Spinal cord (tissue), 9 donors: ENCODE measurements at regions not wholly inside any gene's neighbourhood (a gene's known extent, or its start where the extent isn't known, plus 50 kb on each side); places are given as distances from the start of the nearest gene placed in this dataset.
A peak's percentile ranks its signal among the peaks of the same experiment; 100 is the strongest.

Experiments used
- DNase-seq, 6 donors: peaks; one replicate each; pipeline versions ENCODE4 v3.0.0 to v3.0.0-alpha.2; 2013 to 2015; ENCODE audit warnings: low spot score in 6 of 6, low read depth in 4 of 6
- H3K27ac ChIP-seq: one replicate; pipeline ENCODE4 v1.5.1; 2013; ENCODE audit warnings: low read depth, low read length, control low read depth
- H3K27me3 ChIP-seq: one replicate; pipeline ENCODE4 v1.6.1; 2013; ENCODE audit warnings: low read length; ENCODE audit not compliant: control insufficient read depth, insufficient read depth
- H3K36me3 ChIP-seq: one replicate; pipeline ENCODE4 v1.6.1; 2013; ENCODE audit warnings: low read length; ENCODE audit not compliant: control insufficient read depth, insufficient read depth
- H3K4me1 ChIP-seq: one replicate; pipeline ENCODE4 v1.6.1; 2013; ENCODE audit warnings: low read length; ENCODE audit not compliant: control insufficient read depth, insufficient read depth
- H3K4me3 ChIP-seq: one replicate; pipeline ENCODE4 v1.5.1; 2013; ENCODE audit warnings: low read depth, low read length, control low read depth
- H3K9me3 ChIP-seq: one replicate; pipeline ENCODE4 v1.6.1; 2013; ENCODE audit warnings: low read length; ENCODE audit not compliant: control insufficient read depth, insufficient read depth
- WGBS: methylation state at CpG from one replicate; pipeline ENCODE4 v1.1.5; 2013; ENCODE audit warnings: missing lambda C conversion rate; ENCODE audit not compliant: insufficient coverage; 5-methylcytosine and 5-hydroxymethylcytosine counted together
- donor health status: healthy.

DNA sequence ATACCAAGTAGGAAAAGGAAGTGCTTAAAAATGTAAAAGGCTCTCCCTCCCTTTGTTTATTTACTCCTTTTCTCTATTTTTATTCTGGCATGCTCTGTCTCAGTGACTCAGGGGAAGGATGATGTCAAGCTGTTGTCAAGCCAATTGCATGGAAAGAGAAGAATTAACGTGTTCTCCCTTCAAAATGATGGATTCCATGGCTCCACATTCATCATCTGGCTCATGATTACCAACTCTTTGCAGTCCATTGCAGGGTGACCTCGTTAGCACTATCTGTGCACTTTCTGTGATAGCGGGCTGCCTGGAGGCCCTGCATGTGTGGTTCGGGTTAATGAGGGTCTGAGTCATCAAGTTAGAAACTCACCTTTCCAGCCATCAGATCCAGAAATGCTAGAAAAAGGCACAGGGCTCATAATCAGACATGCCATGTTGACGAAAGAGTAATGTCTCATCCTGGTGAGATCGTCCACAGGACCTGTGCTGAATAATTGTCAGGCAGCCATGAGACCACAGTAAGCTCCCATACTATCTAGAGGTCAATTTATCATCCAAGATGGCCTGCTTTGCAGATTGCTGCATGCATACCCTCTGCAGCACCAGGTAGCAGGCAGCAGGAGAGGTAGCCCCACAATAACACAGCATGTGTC lies 79.2 kb upstream of the BTG1 start:
- peak in 1 of 6 donors; percentile 27 for DNase-seq
- WGBS, result 43% methylated on average over 2 of the region's 6 CpGs
- H3K27ac ChIP-seq, result no peak overlapping the region

DNA sequence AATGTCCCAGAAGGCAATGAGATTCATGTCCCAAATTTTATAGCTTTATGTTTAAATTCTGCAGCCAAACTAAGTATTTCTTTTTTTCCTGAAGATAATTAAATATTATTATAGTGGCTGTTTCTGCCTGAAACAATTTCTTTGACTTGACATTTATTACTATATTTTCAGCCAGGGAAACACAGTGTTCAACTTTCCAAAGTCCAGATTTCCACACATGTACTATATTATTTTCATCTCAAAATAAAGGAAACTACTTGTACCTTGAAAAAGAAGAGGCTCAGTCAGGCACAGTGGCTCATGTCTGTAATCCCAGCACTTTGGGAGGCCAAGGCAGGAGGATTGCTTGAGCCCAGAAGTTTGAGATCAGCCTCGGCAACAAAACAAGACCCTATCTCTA lies 77.8 kb upstream of the BTG1 start:
- DNase-seq, result no peak
- Histone ChIP-seq H3K9me3 (no peaks in the 10 kb centered on the region), H3K27me3 (no peaks in the 10 kb centered on the region), H3K4me3 (no peak overlapping the region), H3K27ac (no peak overlapping the region), H3K4me1 (no peaks in the 10 kb centered on the region), H3K36me3 (no peaks in the 10 kb centered on the region)
- whole genome bisulfite sequencing, result no CpG with 5 or more reads among the region's 1 CpG

More for the DNA sequence above, 79.2 kb upstream of the BTG1 start:
- no peak overlapping the region for H3K4me3 ChIP-seq
- H3K9me3 ChIP-seq, result no peaks in the 10 kb centered on the region
- H3K36me3 ChIP-seq, result no peaks in the 10 kb centered on the region
- no peaks in the 10 kb centered on the region for H3K27me3 ChIP-seq
- H3K4me1 ChIP-seq, result no peaks in the 10 kb centered on the region

DNA sequence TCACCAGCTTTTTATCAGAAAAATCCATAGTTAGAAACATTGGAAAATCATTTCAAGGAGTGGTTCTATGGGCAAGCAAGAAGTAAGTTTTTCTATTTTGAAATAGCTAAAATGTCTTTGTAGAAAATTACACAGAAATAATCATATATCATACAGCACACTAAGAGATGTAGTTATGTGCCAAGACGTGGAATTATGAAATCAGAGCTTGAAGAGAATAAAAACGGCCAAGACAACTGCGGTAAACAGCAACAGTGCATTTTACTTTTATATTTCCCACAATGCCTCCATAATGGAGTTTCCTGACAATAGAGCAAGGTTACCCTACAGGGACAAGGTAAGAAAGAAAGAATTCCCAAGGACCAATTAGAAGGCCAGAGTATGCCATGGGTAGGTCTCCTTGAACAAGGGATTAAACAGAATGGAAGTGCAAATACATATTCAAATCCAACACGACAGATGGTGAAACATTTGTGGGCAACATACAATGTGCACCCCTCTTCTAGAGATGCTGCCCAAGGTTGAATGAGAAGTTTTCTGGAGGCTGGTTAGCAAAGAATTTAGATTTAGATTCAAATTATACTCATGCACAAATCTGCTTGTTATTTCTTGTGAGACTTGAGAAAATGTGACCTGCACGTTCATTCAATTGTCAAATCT lies 76.1 kb upstream of the BTG1 start:
- Histone ChIP-seq H3K9me3 (no peaks in the 10 kb centered on the region), H3K27ac (no peak overlapping the region), H3K27me3 (no peaks in the 10 kb centered on the region), H3K4me1 (no peaks in the 10 kb centered on the region), H3K4me3 (no peak overlapping the region), H3K36me3 (no peaks in the 10 kb centered on the region)
- WGBS, result 100% methylated on average over 1 of the region's 5 CpGs
- peak in 1 of 6 donors; percentile 81 for DNase-seq

DNA sequence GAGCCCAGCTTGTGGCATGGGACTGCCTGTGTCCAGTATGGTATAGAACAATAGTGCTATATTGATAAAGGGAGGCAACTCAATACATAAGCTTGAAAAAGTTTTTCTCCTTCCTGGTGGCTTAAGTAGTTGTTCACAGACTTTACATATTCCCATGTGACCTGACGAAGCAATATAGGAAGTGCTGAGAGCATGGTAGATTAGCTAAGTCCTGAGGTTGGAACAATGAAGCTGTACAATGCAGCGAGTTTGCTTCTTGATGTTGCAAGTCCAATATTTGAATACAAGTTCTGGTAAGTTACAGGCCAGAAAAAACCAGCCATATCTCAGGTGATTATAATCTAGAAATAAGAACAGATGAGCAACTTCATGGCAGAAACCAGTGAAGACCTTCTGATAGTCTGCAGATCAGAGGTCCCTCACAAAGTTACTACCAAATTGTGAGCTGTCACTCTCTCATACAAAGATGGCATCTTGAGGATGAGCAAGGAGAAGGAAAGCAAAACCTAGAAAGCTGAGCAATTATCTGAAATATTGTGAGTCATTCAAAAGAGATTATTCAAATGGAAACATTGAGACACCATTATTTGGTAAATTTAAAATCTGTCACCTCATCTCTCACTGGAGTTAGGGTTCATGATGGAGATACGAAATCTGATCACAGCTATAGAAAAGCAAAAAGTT lies 72.9 kb upstream of the BTG1 start:
- Histone ChIP-seq H3K36me3 (no peaks in the 10 kb centered on the region), H3K4me3 (no peak overlapping the region), H3K27me3 (no peaks in the 10 kb centered on the region), H3K4me1 (no peaks in the 10 kb centered on the region), H3K27ac (no peak overlapping the region), H3K9me3 (no peaks in the 10 kb centered on the region)
- 100% methylated on average over 1 of the region's 3 CpGs for WGBS
- no peak for DNase-seq

DNA sequence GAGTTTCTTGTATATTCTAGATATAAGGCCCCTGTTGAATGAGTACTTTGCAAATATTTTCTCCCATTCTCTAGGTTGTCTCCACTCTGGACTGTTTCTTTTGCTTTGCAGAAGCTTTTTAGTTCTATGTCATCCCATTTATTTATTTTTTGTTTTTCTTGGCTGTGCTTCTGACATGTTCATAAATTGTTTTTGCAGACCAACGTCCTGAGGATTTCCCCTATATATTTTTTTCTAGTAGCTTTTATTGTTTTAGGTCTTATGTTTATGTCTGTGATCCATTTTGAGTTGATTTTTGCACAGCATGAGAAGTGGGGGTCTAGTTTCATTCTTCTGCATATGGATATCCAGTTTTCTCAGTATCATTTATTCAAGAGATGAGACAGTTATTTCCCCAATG lies 70.4 kb upstream of the BTG1 start:
- Histone ChIP-seq H3K9me3 (no peaks in the 10 kb centered on the region), H3K27me3 (no peaks in the 10 kb centered on the region), H3K27ac (no peak overlapping the region), H3K4me3 (no peak overlapping the region), H3K4me1 (no peaks in the 10 kb centered on the region), H3K36me3 (no peaks in the 10 kb centered on the region)
- no peak for DNase-seq
- no CpG with 5 or more reads among the region's 1 CpG for WGBS

DNA sequence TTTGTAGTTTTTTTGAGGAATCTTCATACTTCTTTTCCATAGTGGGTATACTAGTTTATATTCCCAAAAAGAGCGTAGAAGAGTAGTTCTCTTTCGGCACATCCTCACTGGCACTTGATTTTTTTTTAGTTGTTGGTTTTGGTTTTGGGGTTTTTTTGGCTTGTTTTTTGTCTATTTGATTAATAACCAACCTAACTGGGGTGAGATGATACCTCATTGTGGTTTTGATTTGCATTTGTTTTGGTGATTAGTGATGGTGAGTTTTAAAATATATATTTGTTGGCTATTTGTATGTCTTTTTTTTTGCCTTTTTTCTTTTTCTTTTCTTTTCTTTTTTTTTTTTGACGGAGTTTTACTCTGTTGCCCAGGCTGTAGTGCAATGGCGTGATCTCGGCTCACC lies 69.7 kb upstream of the BTG1 start:
- H3K4me1 ChIP-seq, result no peaks in the 10 kb centered on the region
- H3K4me3 ChIP-seq, result no peak overlapping the region
- DNase-seq, result no peak
- no peaks in the 10 kb centered on the region for H3K36me3 ChIP-seq
- H3K27me3 ChIP-seq, result no peaks in the 10 kb centered on the region
- H3K27ac ChIP-seq, result no peak overlapping the region
- no peaks in the 10 kb centered on the region for H3K9me3 ChIP-seq
- whole genome bisulfite sequencing, result no CpG with 5 or more reads among the region's 5 CpGs

DNA sequence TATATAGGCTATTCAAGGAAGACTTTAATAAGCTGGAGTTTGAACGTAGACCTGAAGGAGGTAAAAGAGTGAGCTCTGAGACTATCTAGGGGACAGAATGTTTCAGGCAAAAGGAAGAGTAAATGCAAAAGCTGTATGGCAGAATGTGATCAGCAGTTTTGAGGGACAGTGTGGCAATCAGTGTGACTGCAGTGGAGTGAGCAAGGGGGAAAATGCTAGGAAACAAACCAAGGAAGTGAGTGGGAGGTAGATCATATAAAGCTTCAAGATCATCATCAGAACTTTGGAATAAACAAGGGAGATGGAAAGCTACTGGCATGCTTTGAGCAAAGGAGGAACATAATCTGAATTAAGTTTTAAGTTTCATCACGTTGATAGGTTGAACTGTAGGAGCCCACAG lies 67.5 kb upstream of the BTG1 start:
- WGBS, result 96% methylated on average over 2 of the region's 2 CpGs
- no peak for DNase-seq
- Histone ChIP-seq H3K4me3 (no peak overlapping the region), H3K27ac (no peak overlapping the region), H3K4me1 (no peaks in the 10 kb centered on the region), H3K27me3 (no peaks in the 10 kb centered on the region), H3K36me3 (no peaks in the 10 kb centered on the region), H3K9me3 (no peaks in the 10 kb centered on the region)

DNA sequence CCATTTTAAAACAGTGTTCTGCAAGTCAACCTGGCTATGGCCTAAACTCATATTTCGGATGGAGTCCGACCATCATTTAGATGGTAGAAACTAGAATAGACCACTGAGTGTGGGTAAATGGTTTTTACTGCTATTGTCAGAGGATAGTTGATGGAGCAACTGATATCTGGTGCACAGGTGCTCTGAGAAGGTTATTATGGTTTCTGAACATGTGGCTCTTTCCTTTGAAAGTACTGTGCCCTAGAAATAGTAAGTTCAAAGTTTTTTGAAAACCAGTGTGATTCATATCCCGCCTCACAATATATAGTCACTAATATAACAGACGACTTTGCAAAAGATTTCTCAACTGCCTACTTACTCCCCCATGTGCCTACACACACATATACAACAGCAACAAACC lies 64.4 kb upstream of the BTG1 start:
- Histone ChIP-seq H3K36me3 (no peaks in the 10 kb centered on the region), H3K27ac (no peak overlapping the region), H3K4me1 (no peaks in the 10 kb centered on the region), H3K27me3 (no peaks in the 10 kb centered on the region), H3K4me3 (no peak overlapping the region), H3K9me3 (no peaks in the 10 kb centered on the region)
- DNase-seq, result no peak
- WGBS, result no CpG with 5 or more reads among the region's 4 CpGs

DNA sequence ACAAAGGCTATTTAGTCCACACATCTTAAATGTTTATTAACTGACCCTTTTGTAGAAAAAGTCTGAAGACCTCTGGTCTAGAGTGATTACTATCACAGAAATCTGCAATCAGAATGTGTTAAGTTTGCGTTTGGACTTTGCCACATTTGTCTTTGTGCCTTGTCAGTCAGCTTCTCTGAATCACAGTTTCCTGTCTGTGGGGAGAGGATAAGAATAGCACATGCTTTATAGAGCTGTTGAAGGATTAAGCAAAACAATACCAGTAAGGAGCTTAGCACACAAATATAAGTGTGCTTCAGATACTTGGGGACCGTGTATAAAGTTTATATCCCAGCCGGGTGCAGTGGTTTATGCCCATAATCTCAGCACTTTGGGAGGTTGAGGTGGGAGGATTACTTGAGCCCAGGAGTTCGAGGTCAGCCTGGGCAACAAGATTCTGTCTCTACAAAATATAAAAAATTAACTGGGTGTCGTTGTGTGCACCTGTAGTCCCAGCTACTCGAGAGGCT lies 63.0 kb upstream of the BTG1 start:
- Histone ChIP-seq H3K36me3 (no peaks in the 10 kb centered on the region), H3K27ac (no peak overlapping the region), H3K27me3 (no peaks in the 10 kb centered on the region), H3K9me3 (no peaks in the 10 kb centered on the region), H3K4me3 (no peak overlapping the region), H3K4me1 (no peaks in the 10 kb centered on the region)
- no peak for DNase-seq
- WGBS, result 88% methylated on average over 6 of the region's 6 CpGs

DNA sequence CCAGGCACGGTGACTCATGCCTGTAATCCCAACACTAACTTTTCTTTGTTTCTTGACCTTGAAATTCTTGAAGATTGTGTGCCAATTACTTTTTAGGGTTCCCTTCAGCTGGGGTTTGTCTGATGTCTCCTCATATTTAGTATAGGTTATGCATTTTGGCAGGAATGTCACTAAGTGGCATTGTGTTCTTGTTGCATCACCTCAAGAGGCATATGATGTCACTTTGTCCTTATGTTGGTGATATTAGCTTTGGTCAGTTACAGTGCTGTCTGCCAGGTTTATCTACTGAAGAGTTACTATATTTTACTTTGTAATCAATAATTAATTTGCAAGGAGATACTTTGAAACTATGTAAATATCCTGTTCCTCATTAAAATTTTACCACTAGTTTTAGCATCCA lies 61.0 kb upstream of the BTG1 start:
- Histone ChIP-seq H3K27me3 (no peaks in the 10 kb centered on the region), H3K4me1 (no peaks in the 10 kb centered on the region), H3K4me3 (no peak overlapping the region), H3K36me3 (no peaks in the 10 kb centered on the region), H3K27ac (no peak overlapping the region), H3K9me3 (no peaks in the 10 kb centered on the region)
- DNase-seq, result no peak
- WGBS, result no CpG with 5 or more reads among the region's 1 CpG
